ENCODE measurements at regions not wholly inside any gene's neighbourhood (a gene's known extent, or its start where the extent isn't known, plus 50 kb on each side); places are given as distances from the start of the nearest gene placed in this dataset.

GRCh38 chr6:54059683-54060082, 51.6 kb upstream of the MLIP start:
- Histone ChIP-seq H3K4me1 (ENCODE audit: low read depth, poor library complexity, severe bottlenecking) (no peaks in the 10 kb centered on the region), H4K20me1 (ENCODE audit: insufficient read depth) (no peaks in the 10 kb centered on the region), H3K27me3 (ENCODE audit: insufficient read depth, low read depth) (no peaks in the 10 kb centered on the region), H3K4me3 (IDR thresholded peaks at IDR 0.05; ENCODE audit: insufficient read depth, low read depth, low read length) (no peak overlapping the region), H3K79me2 (ENCODE audit: insufficient read depth, low read depth) (no peaks in the 10 kb centered on the region), H3K27ac (no peak overlapping the region), H3K4me2 (0 out of 2 replicates have a peak overlapping the region, but pooled peaks have one; percentile 4), H3K36me3 (ENCODE audit: insufficient read depth) (no peaks in the 10 kb centered on the region), H3K9ac (no peak overlapping the region), H2AFZ (ENCODE audit: low read depth) (no peak overlapping the region)
- TF ChIP-seq CTCF (conservative IDR thresholded peaks at IDR 0.05; ENCODE audit: low read depth, low read length): no peak

- Histone ChIP-seq H3K4me1 (ENCODE audit: low read depth, poor library complexity, severe bottlenecking) (no peaks in the 10 kb centered on the region), H3K27ac (no peak overlapping the region), H3K4me3 (IDR thresholded peaks at IDR 0.05; ENCODE audit: insufficient read depth, low read depth, low read length) (no peak overlapping the region), H4K20me1 (ENCODE audit: insufficient read depth) (no peaks in the 10 kb centered on the region), H2AFZ (ENCODE audit: low read depth) (no peak overlapping the region), H3K27me3 (ENCODE audit: insufficient read depth, low read depth) (no peaks in the 10 kb centered on the region), H3K4me2 (no peak overlapping the region), H3K9ac (no peak overlapping the region), H3K36me3 (ENCODE audit: insufficient read depth) (no peaks in the 10 kb centered on the region), H3K79me2 (ENCODE audit: insufficient read depth, low read depth) (no peaks in the 10 kb centered on the region)
- TF ChIP-seq CTCF (conservative IDR thresholded peaks at IDR 0.05; ENCODE audit: low read depth, low read length): no peak
These were observed 51.0 kb upstream of the MLIP start for GRCh38 chr6:54060286-54060685.

Data from KMS-11 (cell line).